Kidney capillary endothelial cell (primary cell): ENCODE measurements at regions not wholly inside any gene's neighbourhood (a gene's known extent, or its start where the extent isn't known, plus 50 kb on each side); places are given as distances from the start of the nearest gene placed in this dataset.
"Not testable (repeated sequence)": the region's sequence is repeated elsewhere in the genome, so short reads cannot be mapped to it uniquely, and the experiment has no call there.

Source experiments
- DNase-seq: peaks from one replicate; pipeline ENCODE4 v3.0.0-alpha.2; 2018; ENCODE audit warnings: low spot score

GRCh38 chr6:9315966-9316650 lies 880.8 kb upstream of the SLC35B3 start:
- no peak for DNase-seq

GRCh38 chr6:9308284-9308683 lies 872.9 kb upstream of the SLC35B3 start:
- DNase-seq = no peak

GRCh38 chr6:9307786-9308185 lies 872.4 kb upstream of the SLC35B3 start:
- DNase-seq = no peak

- no peak for DNase-seq
Observed at GRCh38 chr6:9307187-9307586, 871.8 kb upstream of the SLC35B3 start.

- no peak for DNase-seq
Observed at GRCh38 chr6:9295644-9296043, 860.3 kb upstream of the SLC35B3 start.

GRCh38 chr6:9292975-9293374 lies 857.6 kb upstream of the SLC35B3 start:
- no peak for DNase-seq

- DNase-seq = not testable (repeated sequence)
Observed at GRCh38 chr6:9290342-9290741, 855.0 kb upstream of the SLC35B3 start.

GRCh38 chr6:9272671-9273070 lies 837.3 kb upstream of the SLC35B3 start:
- DNase-seq = no peak

- no peak for DNase-seq
Observed at GRCh38 chr6:9266741-9267140, 831.4 kb upstream of the SLC35B3 start.

- no peak for DNase-seq
Observed at GRCh38 chr6:9257215-9257614, 821.9 kb upstream of the SLC35B3 start.

- DNase-seq = no peak
Observed at GRCh38 chr6:9254251-9254650, 818.9 kb upstream of the SLC35B3 start.

- no peak for DNase-seq
Observed at GRCh38 chr6:9252799-9253198, 817.5 kb upstream of the SLC35B3 start.

GRCh38 chr6:9250852-9251251 lies 815.5 kb upstream of the SLC35B3 start:
- DNase-seq = no peak

GRCh38 chr6:9248133-9248532 lies 812.8 kb upstream of the SLC35B3 start:
- no peak for DNase-seq

- no peak for DNase-seq
Observed at GRCh38 chr6:9240861-9241260, 805.5 kb upstream of the SLC35B3 start.

GRCh38 chr6:9236443-9236842 lies 801.1 kb upstream of the SLC35B3 start:
- DNase-seq = no peak

GRCh38 chr6:9233686-9234085 lies 798.3 kb upstream of the SLC35B3 start:
- DNase-seq = no peak

- DNase-seq = no peak
Observed at GRCh38 chr6:9233226-9233625, 797.9 kb upstream of the SLC35B3 start.

- no peak for DNase-seq
Observed at GRCh38 chr6:9225441-9225871, 790.1 kb upstream of the SLC35B3 start.

- DNase-seq = no peak
Observed at GRCh38 chr6:9224539-9224938, 789.2 kb upstream of the SLC35B3 start.

GRCh38 chr6:9213717-9214116 lies 778.4 kb upstream of the SLC35B3 start:
- not testable (repeated sequence) for DNase-seq

GRCh38 chr6:9208966-9209365 lies 773.6 kb upstream of the SLC35B3 start:
- no peak for DNase-seq

GRCh38 chr6:9205645-9206044 lies 770.3 kb upstream of the SLC35B3 start:
- no peak for DNase-seq

- peak; percentile 16 for DNase-seq
Observed at GRCh38 chr6:9204171-9204570, 768.8 kb upstream of the SLC35B3 start.
